Testis (tissue), 2 donors: ENCODE measurements at regions not wholly inside any gene's neighbourhood (a gene's known extent, or its start where the extent isn't known, plus 50 kb on each side); places are given as distances from the start of the nearest gene placed in this dataset.

Experiments
- POLR2A ChIP-seq: fragments of 450-650 bp; IDR thresholded peaks from one replicate; pipeline ENCODE4 v1.6.1; 2017; ENCODE audit warnings: antibody characterized with exemption, mild to moderate bottlenecking, moderate library complexity
- TF ChIP-seq, protein P1 (sequence below), 3 experiments: fragments of 450-650 bp in 2 of 3; fragments of 200-600 bp in 1 of 3; sonication (generic) in 1 of 3; IDR thresholded peaks; one replicate each; pipeline ENCODE4 v1.5.1; 2016 to 2019; ENCODE audit warnings: antibody characterized with exemption in 3 of 3, mild to moderate bottlenecking in 2 of 3, moderate library complexity in 1 of 3

GRCh38 chr4:138298431-138298830, 56.3 kb upstream of the SLC7A11 start:
- TF ChIP-seq, protein P1, sequence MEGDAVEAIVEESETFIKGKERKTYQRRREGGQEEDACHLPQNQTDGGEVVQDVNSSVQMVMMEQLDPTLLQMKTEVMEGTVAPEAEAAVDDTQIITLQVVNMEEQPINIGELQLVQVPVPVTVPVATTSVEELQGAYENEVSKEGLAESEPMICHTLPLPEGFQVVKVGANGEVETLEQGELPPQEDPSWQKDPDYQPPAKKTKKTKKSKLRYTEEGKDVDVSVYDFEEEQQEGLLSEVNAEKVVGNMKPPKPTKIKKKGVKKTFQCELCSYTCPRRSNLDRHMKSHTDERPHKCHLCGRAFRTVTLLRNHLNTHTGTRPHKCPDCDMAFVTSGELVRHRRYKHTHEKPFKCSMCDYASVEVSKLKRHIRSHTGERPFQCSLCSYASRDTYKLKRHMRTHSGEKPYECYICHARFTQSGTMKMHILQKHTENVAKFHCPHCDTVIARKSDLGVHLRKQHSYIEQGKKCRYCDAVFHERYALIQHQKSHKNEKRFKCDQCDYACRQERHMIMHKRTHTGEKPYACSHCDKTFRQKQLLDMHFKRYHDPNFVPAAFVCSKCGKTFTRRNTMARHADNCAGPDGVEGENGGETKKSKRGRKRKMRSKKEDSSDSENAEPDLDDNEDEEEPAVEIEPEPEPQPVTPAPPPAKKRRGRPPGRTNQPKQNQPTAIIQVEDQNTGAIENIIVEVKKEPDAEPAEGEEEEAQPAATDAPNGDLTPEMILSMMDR (IDR thresholded peaks at IDR 0.05) = no peak
- no peak for TF ChIP-seq POLR2A
